ENCODE measurements at regions not wholly inside any gene's neighbourhood (a gene's known extent, or its start where the extent isn't known, plus 50 kb on each side); places are given as distances from the start of the nearest gene placed in this dataset.

GRCh38 chr13:90752070-90752469 lies 595.4 kb upstream of the MIR17HG start:
- no peak for TF ChIP-seq POLR2A (IDR thresholded peaks at IDR 0.05; ENCODE audit: low read depth, low read length)
- no peak for TF ChIP-seq ELK1 (IDR thresholded peaks at IDR 0.05; ENCODE audit: borderline replicate concordance, low read depth, low read length)
- no peak for TF ChIP-seq RAD21 (IDR thresholded peaks at IDR 0.05; ENCODE audit: low read length)
- no peak for TF ChIP-seq RFX5 (IDR thresholded peaks at IDR 0.05; ENCODE audit: low read depth, low read length)
- no peak for TF ChIP-seq CTCF (conservative IDR thresholded peaks at IDR 0.05; ENCODE audit: low read depth, low read length)
- TF ChIP-seq CEBPB (IDR thresholded peaks at IDR 0.05; ENCODE audit: low read depth, low read length): no peak
- no peak for TF ChIP-seq BHLHE40 (IDR thresholded peaks at IDR 0.05; ENCODE audit: low read depth, low read length)
- no peak for TF ChIP-seq MXI1 (IDR thresholded peaks at IDR 0.05; ENCODE audit: borderline replicate concordance, low read depth, low read length)
- TF ChIP-seq NFE2L2 (IDR thresholded peaks at IDR 0.05; ENCODE audit: low read depth, low read length): no peak
- TF ChIP-seq CHD1 (IDR thresholded peaks at IDR 0.05; ENCODE audit: low read depth, low read length): no peak
- TF ChIP-seq FOS (IDR thresholded peaks at IDR 0.05; ENCODE audit: low read depth, low read length): no peak
- no peak for TF ChIP-seq RCOR1 (IDR thresholded peaks at IDR 0.05; ENCODE audit: insufficient replicate concordance, low read length)

Measured in IMR-90 (cell line).